Neural cell (in vitro differentiated cells): ENCODE measurements at regions not wholly inside any gene's neighbourhood (a gene's known extent, or its start where the extent isn't known, plus 50 kb on each side); places are given as distances from the start of the nearest gene placed in this dataset.

Source experiments
- H2AFZ ChIP-seq: fragments of 200-600, 300-800 bp; sonication (generic), shearing (Covaris generic); 2 replicates; pipeline ENCODE4 v1.6.0; 2014; ENCODE audit warnings: low read depth, mild to moderate bottlenecking, antibody characterized with exemption, low read length, moderate library complexity
- H3F3A ChIP-seq: fragments of 200-600 bp; shearing (Covaris generic); 2 replicates; pipeline ENCODE4 v1.6.1; 2016; ENCODE audit warnings: mild to moderate bottlenecking, moderate library complexity, mixed read lengths, antibody characterized with exemption, low read length; ENCODE audit not compliant: insufficient read depth, poor library complexity, severe bottlenecking
- H3K27ac ChIP-seq: fragments of 200-600, 300-800 bp; sonication (generic), shearing (Covaris generic); 2 replicates; pipeline ENCODE4 v1.5.1; 2014; ENCODE audit warnings: mild to moderate bottlenecking, low read length, moderate library complexity
- H3K27me3 ChIP-seq: fragments of 300-800, 200-600 bp; sonication (generic), shearing (Covaris generic); 2 replicates; pipeline ENCODE4 v1.6.0; 2014; ENCODE audit warnings: mild to moderate bottlenecking, low read depth, low read length, moderate library complexity; ENCODE audit not compliant: insufficient read depth
- H3K36me3 ChIP-seq: fragments of 300-800, 200-600 bp; sonication (generic), shearing (Covaris generic); 2 replicates; pipeline ENCODE4 v1.5.1; 2014; ENCODE audit warnings: mild to moderate bottlenecking, antibody characterized with exemption, low read length, moderate library complexity; ENCODE audit not compliant: insufficient read depth
- H3K4me2 ChIP-seq: fragments of 300-800, 200-600 bp; sonication (generic), shearing (Covaris generic); 2 replicates; pipeline ENCODE4 v1.6.0; 2014; ENCODE audit warnings: mild to moderate bottlenecking, low read length
- H3K4me3 ChIP-seq: fragments of 300-800, 200-600 bp; sonication (generic), shearing (Covaris generic); 2 replicates; pipeline ENCODE4 v1.5.1; 2014; ENCODE audit warnings: mild to moderate bottlenecking, low read length, moderate library complexity
- H3K79me2 ChIP-seq: fragments of 200-600 bp; shearing (Covaris generic); replicated peaks from 2 replicates; pipeline ENCODE4 v1.6.0; 2014; ENCODE audit warnings: mild to moderate bottlenecking, low read length, moderate library complexity; ENCODE audit not compliant: insufficient read depth
- H3K9ac ChIP-seq: fragments of 300-800, 200-600 bp; sonication (generic), shearing (Covaris generic); 2 replicates; pipeline ENCODE4 v1.6.1; 2016; ENCODE audit warnings: mild to moderate bottlenecking, low read length, mixed read lengths
- H3K9me2 ChIP-seq: fragments of 200-600 bp; shearing (Covaris generic); 2 replicates; pipeline ENCODE4 v1.6.1; 2016; ENCODE audit warnings: mild to moderate bottlenecking, low read length, mixed read lengths; ENCODE audit not compliant: insufficient read depth
- H3K9me3 ChIP-seq: fragments of 200-600, 300-800 bp; sonication (generic), shearing (Covaris generic); 2 replicates; pipeline ENCODE4 v1.6.1; 2016; ENCODE audit warnings: mild to moderate bottlenecking, mixed run types, low read length, moderate library complexity, mixed read lengths
- H4K20me1 ChIP-seq: fragments of 200-600 bp; shearing (Covaris generic); 2 replicates; pipeline ENCODE4 v1.6.1; 2016; ENCODE audit warnings: mild to moderate bottlenecking, mixed run types; ENCODE audit not compliant: insufficient read depth
- CTCF ChIP-seq: fragments of 450-650 bp; IDR thresholded peaks from 2 replicates; pipeline ENCODE4 v1.5.1; 2014; ENCODE audit warnings: antibody characterized with exemption, mild to moderate bottlenecking, moderate library complexity; ENCODE audit not compliant: poor library complexity, severe bottlenecking
- EP300 ChIP-seq: fragments of 450-650 bp; conservative IDR thresholded peaks from 2 replicates; pipeline ENCODE4 v1.6.1; 2014; ENCODE audit warnings: antibody characterized with exemption, mild to moderate bottlenecking, moderate library complexity; ENCODE audit not compliant: poor library complexity, severe bottlenecking
- EZH2 ChIP-seq: fragments of 200-600, 300-800 bp; shearing (Covaris generic), sonication (generic); IDR thresholded peaks from 2 replicates; pipeline ENCODE4 v1.6.1; 2014; ENCODE audit warnings: antibody characterized with exemption, low read length, borderline replicate concordance, mild to moderate bottlenecking; ENCODE audit not compliant: insufficient read depth, poor library complexity, severe bottlenecking
- MXI1 ChIP-seq: fragments of 450-650 bp; conservative IDR thresholded peaks from 2 replicates; pipeline ENCODE4 v1.6.1; 2014; ENCODE audit warnings: antibody characterized with exemption, mild to moderate bottlenecking; ENCODE audit not compliant: poor library complexity, severe bottlenecking
- POLR2AphosphoS5 ChIP-seq: IDR thresholded peaks from 2 replicates; pipeline ENCODE4 v1.6.1; 2012
- RAD21 ChIP-seq: fragments of 450-650 bp; conservative IDR thresholded peaks from 2 replicates; pipeline ENCODE4 v1.6.1; 2014; ENCODE audit warnings: antibody characterized with exemption, mild to moderate bottlenecking, moderate library complexity
- REST ChIP-seq: IDR thresholded peaks from 2 replicates; pipeline ENCODE4 v1.6.1; 2012; ENCODE audit warnings: borderline replicate concordance
- SMC3 ChIP-seq: fragments of 450-650 bp; conservative IDR thresholded peaks from 2 replicates; pipeline ENCODE4 v1.6.1; 2014; ENCODE audit warnings: antibody characterized with exemption, mild to moderate bottlenecking, moderate library complexity; ENCODE audit not compliant: poor library complexity
- TAF1 ChIP-seq: IDR thresholded peaks from 2 replicates; pipeline ENCODE4 v1.6.1; 2012; ENCODE audit warnings: low read depth

GRCh38 chr6:144435602-144436426, 150.7 kb downstream of the UTRN start:
- H2AFZ ChIP-seq, result no peak overlapping the region
- H4K20me1 ChIP-seq, result no peaks in the 10 kb centered on the region
- no peaks in the 10 kb centered on the region for H3K9me2 ChIP-seq
- no peaks in the 10 kb centered on the region for H3F3A ChIP-seq
- H3K4me2 ChIP-seq, result no peak overlapping the region
- H3K27me3 ChIP-seq, result no peaks in the 10 kb centered on the region
- H3K9me3 ChIP-seq, result no peaks in the 10 kb centered on the region
- no peaks in the 10 kb centered on the region for H3K36me3 ChIP-seq
- no peak for TF ChIP-seq EP300
- no peak for TF ChIP-seq TAF1
- no peak for TF ChIP-seq REST
- no peak for TF ChIP-seq SMC3
- no peak for TF ChIP-seq EZH2
- no peak for TF ChIP-seq RAD21
- no peak for TF ChIP-seq CTCF
- no peak for TF ChIP-seq POLR2AphosphoS5
- no peaks in the 10 kb centered on the region for H3K79me2 ChIP-seq
- H3K4me3 ChIP-seq, result no peak overlapping the region
- no peak overlapping the region for H3K27ac ChIP-seq
- no peak overlapping the region for H3K9ac ChIP-seq

- H3K9me2 ChIP-seq, result no peaks in the 10 kb centered on the region
- H3K79me2 ChIP-seq, result no peaks in the 10 kb centered on the region
- H3K4me2 ChIP-seq, result no peak overlapping the region
- no peaks in the 10 kb centered on the region for H3K36me3 ChIP-seq
- no peak for TF ChIP-seq SMC3
- no peak for TF ChIP-seq RAD21
- no peak for TF ChIP-seq MXI1
- no peak for TF ChIP-seq EP300
- no peak for TF ChIP-seq TAF1
- TF ChIP-seq EZH2, result no peak
- no peak for TF ChIP-seq REST
- TF ChIP-seq CTCF, result no peak
- TF ChIP-seq POLR2AphosphoS5, result no peak
- H3K27me3 ChIP-seq, result no peaks in the 10 kb centered on the region
- H3F3A ChIP-seq, result no peaks in the 10 kb centered on the region
- H3K27ac ChIP-seq, result no peak overlapping the region
- H4K20me1 ChIP-seq, result no peaks in the 10 kb centered on the region
- no peak overlapping the region for H3K9ac ChIP-seq
- no peak overlapping the region for H2AFZ ChIP-seq
- peaks cover 3% of the 10 kb centered on the region for H3K9me3 ChIP-seq
- no peak overlapping the region for H3K4me3 ChIP-seq
These were observed 152.0 kb downstream of the UTRN start for GRCh38 chr6:144437105-144437504.
